Peyer's patch (tissue), 4 donors: ENCODE measurements at regions not wholly inside any gene's neighbourhood (a gene's known extent, or its start where the extent isn't known, plus 50 kb on each side); places are given as distances from the start of the nearest gene placed in this dataset.
A peak's percentile ranks its signal among the peaks of the same experiment; 100 is the strongest.

Experiments
- DNase-seq, 3 donors: peaks; one replicate each; pipeline ENCODE4 v3.0.0-alpha.2; 2017 to 2019
- H3K27ac ChIP-seq, 4 donors: fragments of 200-600 bp; sonication (generic); one replicate each; pipeline ENCODE4 v1.5.1; 2016 to 2019
- H3K27me3 ChIP-seq, 2 donors: fragments of 200-600 bp; sonication (generic); one replicate each; pipeline ENCODE4 v1.5.1; 2019
- H3K36me3 ChIP-seq, 3 donors: fragments of 200-600 bp; sonication (generic); one replicate each; pipeline ENCODE4 v1.5.1; 2016 to 2019
- H3K4me1 ChIP-seq, 4 donors: fragments of 200-600 bp; sonication (generic); one replicate each; pipeline ENCODE4 v1.5.1; 2016 to 2019
- H3K4me3 ChIP-seq, 4 donors: fragments of 200-600 bp; sonication (generic); 1 replicate in 3 of 4; 2 replicates in 1 of 4; pipeline ENCODE4 v1.5.1; 2016 to 2019; ENCODE audit warnings: mild to moderate bottlenecking in 1 of 4
- H3K9me3 ChIP-seq, 4 donors: fragments of 200-600 bp; sonication (generic); one replicate each; pipeline ENCODE4 v1.5.1; 2016 to 2019; ENCODE audit warnings: mild to moderate bottlenecking in 1 of 4
- POLR2A ChIP-seq, 2 donors: fragments of 450-650 bp; IDR thresholded peaks; one replicate each; pipeline ENCODE4 v1.5.1; 2017; ENCODE audit warnings: antibody characterized with exemption in 2 of 2, mild to moderate bottlenecking in 2 of 2, moderate library complexity in 2 of 2
- TF ChIP-seq, protein P1 (sequence below), 6 experiments: fragments of 450-650 bp in 4 of 6; fragments of 200-600 bp in 2 of 6; sonication (generic) in 1 of 6; IDR thresholded peaks; one replicate each; pipeline ENCODE4 v1.5.1; 2017 to 2019; ENCODE audit warnings: antibody characterized with exemption in 6 of 6, mild to moderate bottlenecking in 3 of 6, moderate library complexity in 1 of 6

DNA sequence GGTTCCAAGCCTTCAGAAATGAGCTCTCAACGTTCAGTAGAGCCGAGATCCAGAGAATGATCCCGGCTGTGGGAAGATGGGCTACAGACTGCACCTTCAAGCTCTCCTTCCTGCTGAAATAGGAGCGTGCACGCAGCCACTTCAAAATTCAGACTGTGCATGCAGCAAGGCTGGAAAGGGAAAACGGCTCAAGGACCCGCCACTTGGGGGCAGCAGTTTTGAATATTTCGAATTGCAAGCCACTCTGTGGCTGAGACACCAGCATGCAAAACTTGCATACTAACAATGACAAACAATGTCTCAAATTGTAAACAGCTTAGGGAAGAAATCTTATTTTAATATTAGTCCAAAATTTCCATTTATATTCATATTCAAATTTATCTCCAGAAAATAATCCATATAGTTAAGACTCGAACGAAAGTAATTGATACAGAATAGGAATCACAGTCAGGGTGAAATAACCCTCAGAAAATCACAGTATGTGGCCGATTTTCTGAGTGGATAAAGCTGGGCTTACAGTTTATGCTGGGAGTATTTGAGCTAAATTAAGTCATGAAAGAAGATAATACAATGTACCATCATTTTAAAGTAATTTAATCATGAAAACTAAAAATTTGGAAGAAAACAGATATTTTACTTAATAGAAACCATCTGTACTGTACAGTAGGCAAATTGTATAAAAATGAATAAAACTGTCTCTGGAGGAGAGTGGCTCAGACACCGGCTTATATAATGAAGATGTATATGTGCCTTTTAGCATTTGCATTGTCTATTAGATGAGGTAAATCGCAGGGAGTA lies 137.9 kb upstream of the MKI67 start:
- peak; percentile 17 to 75 (median 57) for DNase-seq
- H3K27ac ChIP-seq, result no peak overlapping the region
- H3K4me1 ChIP-seq, result no peaks in the 10 kb centered on the region
- TF ChIP-seq, protein P1, sequence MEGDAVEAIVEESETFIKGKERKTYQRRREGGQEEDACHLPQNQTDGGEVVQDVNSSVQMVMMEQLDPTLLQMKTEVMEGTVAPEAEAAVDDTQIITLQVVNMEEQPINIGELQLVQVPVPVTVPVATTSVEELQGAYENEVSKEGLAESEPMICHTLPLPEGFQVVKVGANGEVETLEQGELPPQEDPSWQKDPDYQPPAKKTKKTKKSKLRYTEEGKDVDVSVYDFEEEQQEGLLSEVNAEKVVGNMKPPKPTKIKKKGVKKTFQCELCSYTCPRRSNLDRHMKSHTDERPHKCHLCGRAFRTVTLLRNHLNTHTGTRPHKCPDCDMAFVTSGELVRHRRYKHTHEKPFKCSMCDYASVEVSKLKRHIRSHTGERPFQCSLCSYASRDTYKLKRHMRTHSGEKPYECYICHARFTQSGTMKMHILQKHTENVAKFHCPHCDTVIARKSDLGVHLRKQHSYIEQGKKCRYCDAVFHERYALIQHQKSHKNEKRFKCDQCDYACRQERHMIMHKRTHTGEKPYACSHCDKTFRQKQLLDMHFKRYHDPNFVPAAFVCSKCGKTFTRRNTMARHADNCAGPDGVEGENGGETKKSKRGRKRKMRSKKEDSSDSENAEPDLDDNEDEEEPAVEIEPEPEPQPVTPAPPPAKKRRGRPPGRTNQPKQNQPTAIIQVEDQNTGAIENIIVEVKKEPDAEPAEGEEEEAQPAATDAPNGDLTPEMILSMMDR (IDR thresholded peaks at IDR 0.05), result peak in 4 of 6 experiments; percentile 36 to 45 (median 38)
- no peak for TF ChIP-seq POLR2A (IDR thresholded peaks at IDR 0.05)
- H3K27me3 ChIP-seq, result no peaks in the 10 kb centered on the region
- no peaks in the 10 kb centered on the region for H3K36me3 ChIP-seq
- no peak overlapping the region for H3K4me3 ChIP-seq
- no peaks in the 10 kb centered on the region for H3K9me3 ChIP-seq

DNA sequence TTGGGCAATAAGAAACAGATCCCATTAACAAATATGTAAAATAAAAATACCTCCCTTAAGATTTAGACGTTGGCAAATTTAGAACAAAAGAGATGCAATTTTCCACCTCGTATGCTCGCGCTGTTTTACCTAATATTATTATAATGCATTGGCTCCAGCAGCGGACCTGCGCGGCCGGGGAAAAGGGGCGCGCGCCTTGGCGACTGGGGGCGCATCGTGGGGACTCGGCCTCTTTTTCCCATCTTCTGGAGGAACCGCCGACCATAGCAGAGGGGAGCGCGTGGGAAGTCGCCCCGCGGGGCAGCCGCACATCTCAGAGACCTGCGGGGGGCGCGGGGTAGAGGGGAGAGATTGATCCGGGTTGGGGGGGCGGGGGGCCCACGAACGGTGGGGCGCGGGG lies 139.4 kb upstream of the MKI67 start:
- Histone ChIP-seq H3K27ac (no peak overlapping the region), H3K4me1 (no peaks in the 10 kb centered on the region), H3K9me3 (no peaks in the 10 kb centered on the region), H3K36me3 (no peaks in the 10 kb centered on the region), H3K4me3 (no peak overlapping the region), H3K27me3 (no peaks in the 10 kb centered on the region)
- DNase-seq, result no peak
- no peak for TF ChIP-seq POLR2A (IDR thresholded peaks at IDR 0.05)
- TF ChIP-seq, protein P1 (IDR thresholded peaks at IDR 0.05), result no peak

- no peaks in the 10 kb centered on the region for H3K9me3 ChIP-seq
- H3K27me3 ChIP-seq, result no peaks in the 10 kb centered on the region
- DNase-seq, result no peak
- TF ChIP-seq POLR2A (IDR thresholded peaks at IDR 0.05), result no peak
- TF ChIP-seq, protein P1 (IDR thresholded peaks at IDR 0.05), result no peak
- no peak overlapping the region for H3K27ac ChIP-seq
- no peaks in the 10 kb centered on the region for H3K4me1 ChIP-seq
- H3K4me3 ChIP-seq, result no peak overlapping the region
- no peaks in the 10 kb centered on the region for H3K36me3 ChIP-seq
Measured at GRCh38 chr10:128267581-128267980, 141.4 kb upstream of the MKI67 start.

GRCh38 chr10:128268015-128268722 lies 141.9 kb upstream of the MKI67 start:
- H3K36me3 ChIP-seq, result no peaks in the 10 kb centered on the region
- no peaks in the 10 kb centered on the region for H3K9me3 ChIP-seq
- no peak overlapping the region for H3K4me3 ChIP-seq
- no peak overlapping the region for H3K27ac ChIP-seq
- DNase-seq, result no peak
- TF ChIP-seq, protein P1 (IDR thresholded peaks at IDR 0.05), result peak in 2 of 6 experiments; percentile 9
- TF ChIP-seq POLR2A (IDR thresholded peaks at IDR 0.05), result no peak
- H3K27me3 ChIP-seq, result no peaks in the 10 kb centered on the region
- no peaks in the 10 kb centered on the region for H3K4me1 ChIP-seq

DNA sequence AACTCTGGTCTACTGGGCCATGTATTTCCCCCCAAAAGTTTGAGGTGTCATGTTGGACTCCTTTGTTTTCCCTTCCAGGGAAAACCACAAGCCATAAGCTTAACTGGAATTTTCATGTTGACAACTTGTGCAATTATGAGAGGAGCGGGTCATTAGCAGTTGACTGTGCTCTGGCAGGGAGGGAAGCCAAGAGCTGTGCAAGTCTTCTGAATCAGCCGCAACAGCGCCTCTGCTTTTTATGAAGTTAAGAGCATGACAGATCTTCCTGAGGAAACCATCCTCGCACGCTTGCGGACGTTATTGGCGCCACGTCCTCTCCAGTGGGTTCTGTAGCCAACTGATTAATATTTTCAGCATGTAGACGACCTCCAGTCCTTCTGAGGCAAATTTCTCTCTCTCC lies 148.7 kb upstream of the MKI67 start:
- no peak for DNase-seq
- no peak overlapping the region for H3K4me3 ChIP-seq
- no peaks in the 10 kb centered on the region for H3K36me3 ChIP-seq
- no peak for TF ChIP-seq POLR2A (IDR thresholded peaks at IDR 0.05)
- TF ChIP-seq, protein P1 (IDR thresholded peaks at IDR 0.05), result no peak
- no peak overlapping the region for H3K27ac ChIP-seq
- no peaks in the 10 kb centered on the region for H3K4me1 ChIP-seq
- no peaks in the 10 kb centered on the region for H3K27me3 ChIP-seq
- no peaks in the 10 kb centered on the region for H3K9me3 ChIP-seq
